ENCODE measurements at regions not wholly inside any gene's neighbourhood (a gene's known extent, or its start where the extent isn't known, plus 50 kb on each side); places are given as distances from the start of the nearest gene placed in this dataset.

DNA sequence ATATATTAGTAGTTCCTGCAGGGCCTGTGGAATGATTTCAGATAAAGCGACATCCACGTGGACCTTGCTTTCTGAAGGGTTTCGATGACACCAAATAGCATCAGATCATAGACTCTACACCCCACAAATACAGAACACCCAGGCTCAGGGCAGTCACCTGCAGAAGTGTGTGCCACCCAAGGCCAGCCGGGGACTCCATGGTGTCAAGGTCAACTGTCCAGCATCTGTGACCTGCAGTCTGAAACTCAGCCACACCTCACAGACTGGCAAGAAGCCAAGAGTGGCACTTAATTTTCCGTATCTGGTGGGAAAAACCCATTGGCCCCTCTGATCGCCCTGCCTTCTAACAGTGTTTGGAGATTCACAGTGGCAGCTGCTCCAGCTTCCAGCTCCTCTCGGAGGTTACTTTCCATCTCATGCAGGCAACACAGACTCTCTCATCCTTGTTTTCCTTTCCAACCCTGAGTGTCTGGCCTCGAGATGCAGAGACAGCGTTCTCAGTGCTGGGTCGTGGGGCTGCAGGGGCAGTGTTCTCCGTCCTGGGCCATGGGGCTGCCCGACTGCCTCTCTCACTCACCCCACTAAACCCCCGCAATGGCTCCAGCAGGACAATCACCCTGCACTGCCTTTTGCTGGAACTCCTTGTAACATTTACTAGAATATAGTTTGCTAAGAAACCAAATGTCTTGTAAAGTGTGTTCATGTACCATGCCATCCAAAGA is 221.9 kb downstream of the IRX2 start:
- Histone ChIP-seq H3F3A (replicated peaks; ENCODE audit: low read depth) (no peaks in the 10 kb centered on the region), H3K27me3 (ENCODE audit: insufficient read depth) (no peaks in the 10 kb centered on the region), H4K20me1 (replicated peaks; ENCODE audit: insufficient read depth) (no peaks in the 10 kb centered on the region), H2AFZ (no peak overlapping the region), H3K4me3 (no peak overlapping the region), H3K27ac (ENCODE audit: low read depth) (no peak overlapping the region), H3K4me2 (no peak overlapping the region), H3K4me1 (ENCODE audit: insufficient read depth) (no peaks in the 10 kb centered on the region), H3K79me2 (replicated peaks; ENCODE audit: insufficient read depth) (no peaks in the 10 kb centered on the region), H3K9me2 (ENCODE audit: insufficient read depth) (no peaks in the 10 kb centered on the region), H3K36me3 (ENCODE audit: insufficient read depth) (no peaks in the 10 kb centered on the region; the same call in 1 of the 2 replicates)
- peaks cover 18% of the 10 kb centered on the region for H3K9me3 Mint-ChIP-seq
- H3K27me3 Mint-ChIP-seq (ENCODE audit: insufficient read depth, low read depth, poor library complexity), result peaks cover 5% of the 10 kb centered on the region
- no peak overlapping the region for H3K27ac Mint-ChIP-seq
- no peaks in the 10 kb centered on the region; the same call in 1 of the 3 replicates for H3K4me1 Mint-ChIP-seq
- no peak overlapping the region for H3K4me3 Mint-ChIP-seq
- DNase-seq (ENCODE audit: low spot score) (no peak), ATAC-seq (no peak)
- H3K36me3 Mint-ChIP-seq (ENCODE audit: low read depth), result peaks cover 13% of the 10 kb centered on the region; the same call in 2 of the 3 replicates
- no peak for TF ChIP-seq ZNF331 (CRISPR knock-in tag; IDR thresholded peaks at IDR 0.05; ENCODE audit: low read depth)
- TF ChIP-seq, protein P1, sequence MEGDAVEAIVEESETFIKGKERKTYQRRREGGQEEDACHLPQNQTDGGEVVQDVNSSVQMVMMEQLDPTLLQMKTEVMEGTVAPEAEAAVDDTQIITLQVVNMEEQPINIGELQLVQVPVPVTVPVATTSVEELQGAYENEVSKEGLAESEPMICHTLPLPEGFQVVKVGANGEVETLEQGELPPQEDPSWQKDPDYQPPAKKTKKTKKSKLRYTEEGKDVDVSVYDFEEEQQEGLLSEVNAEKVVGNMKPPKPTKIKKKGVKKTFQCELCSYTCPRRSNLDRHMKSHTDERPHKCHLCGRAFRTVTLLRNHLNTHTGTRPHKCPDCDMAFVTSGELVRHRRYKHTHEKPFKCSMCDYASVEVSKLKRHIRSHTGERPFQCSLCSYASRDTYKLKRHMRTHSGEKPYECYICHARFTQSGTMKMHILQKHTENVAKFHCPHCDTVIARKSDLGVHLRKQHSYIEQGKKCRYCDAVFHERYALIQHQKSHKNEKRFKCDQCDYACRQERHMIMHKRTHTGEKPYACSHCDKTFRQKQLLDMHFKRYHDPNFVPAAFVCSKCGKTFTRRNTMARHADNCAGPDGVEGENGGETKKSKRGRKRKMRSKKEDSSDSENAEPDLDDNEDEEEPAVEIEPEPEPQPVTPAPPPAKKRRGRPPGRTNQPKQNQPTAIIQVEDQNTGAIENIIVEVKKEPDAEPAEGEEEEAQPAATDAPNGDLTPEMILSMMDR (conservative IDR thresholded peaks at IDR 0.05; ENCODE audit: low read depth in 2 of 2), result no peak
- no peak for TF ChIP-seq EZH2 (IDR thresholded peaks at IDR 0.05; ENCODE audit: low read depth, unreplicated experiment)
- TF ChIP-seq ZNF114 (CRISPR knock-in tag; IDR thresholded peaks at IDR 0.05), result no peak
- TF ChIP-seq JUNB (IDR thresholded peaks at IDR 0.05; ENCODE audit: unreplicated experiment), result no peak
- TF ChIP-seq, protein P2, sequence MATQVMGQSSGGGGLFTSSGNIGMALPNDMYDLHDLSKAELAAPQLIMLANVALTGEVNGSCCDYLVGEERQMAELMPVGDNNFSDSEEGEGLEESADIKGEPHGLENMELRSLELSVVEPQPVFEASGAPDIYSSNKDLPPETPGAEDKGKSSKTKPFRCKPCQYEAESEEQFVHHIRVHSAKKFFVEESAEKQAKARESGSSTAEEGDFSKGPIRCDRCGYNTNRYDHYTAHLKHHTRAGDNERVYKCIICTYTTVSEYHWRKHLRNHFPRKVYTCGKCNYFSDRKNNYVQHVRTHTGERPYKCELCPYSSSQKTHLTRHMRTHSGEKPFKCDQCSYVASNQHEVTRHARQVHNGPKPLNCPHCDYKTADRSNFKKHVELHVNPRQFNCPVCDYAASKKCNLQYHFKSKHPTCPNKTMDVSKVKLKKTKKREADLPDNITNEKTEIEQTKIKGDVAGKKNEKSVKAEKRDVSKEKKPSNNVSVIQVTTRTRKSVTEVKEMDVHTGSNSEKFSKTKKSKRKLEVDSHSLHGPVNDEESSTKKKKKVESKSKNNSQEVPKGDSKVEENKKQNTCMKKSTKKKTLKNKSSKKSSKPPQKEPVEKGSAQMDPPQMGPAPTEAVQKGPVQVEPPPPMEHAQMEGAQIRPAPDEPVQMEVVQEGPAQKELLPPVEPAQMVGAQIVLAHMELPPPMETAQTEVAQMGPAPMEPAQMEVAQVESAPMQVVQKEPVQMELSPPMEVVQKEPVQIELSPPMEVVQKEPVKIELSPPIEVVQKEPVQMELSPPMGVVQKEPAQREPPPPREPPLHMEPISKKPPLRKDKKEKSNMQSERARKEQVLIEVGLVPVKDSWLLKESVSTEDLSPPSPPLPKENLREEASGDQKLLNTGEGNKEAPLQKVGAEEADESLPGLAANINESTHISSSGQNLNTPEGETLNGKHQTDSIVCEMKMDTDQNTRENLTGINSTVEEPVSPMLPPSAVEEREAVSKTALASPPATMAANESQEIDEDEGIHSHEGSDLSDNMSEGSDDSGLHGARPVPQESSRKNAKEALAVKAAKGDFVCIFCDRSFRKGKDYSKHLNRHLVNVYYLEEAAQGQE (IDR thresholded peaks at IDR 0.05; ENCODE audit: unreplicated experiment), result no peak

DNA sequence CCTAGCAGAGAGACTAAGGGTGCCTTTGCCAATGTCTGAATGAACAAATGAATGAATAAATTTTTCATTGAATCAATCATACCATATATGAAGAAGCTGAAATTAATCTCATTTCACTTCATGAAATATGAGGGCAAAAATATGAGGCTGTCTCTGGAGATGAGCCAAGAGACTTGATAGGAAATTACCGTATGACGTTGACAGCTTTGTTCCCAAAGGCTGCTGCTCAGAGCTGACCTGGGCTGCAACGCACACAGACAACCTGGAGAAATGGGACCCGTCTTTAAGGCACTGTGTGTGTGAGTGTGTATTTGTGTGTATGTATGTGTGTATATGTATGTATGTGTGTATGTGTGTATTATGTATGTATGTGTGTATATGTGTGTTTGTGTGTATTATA is 226.1 kb downstream of the IRX2 start:
- no peak for ATAC-seq
- Histone ChIP-seq H3K9me2 (ENCODE audit: insufficient read depth) (no peaks in the 10 kb centered on the region), H2AFZ (no peak overlapping the region), H3K4me2 (no peak overlapping the region), H3K36me3 (ENCODE audit: insufficient read depth) (no peaks in the 10 kb centered on the region), H3K4me3 (no peak overlapping the region), H4K20me1 (replicated peaks; ENCODE audit: insufficient read depth) (no peaks in the 10 kb centered on the region), H3K79me2 (replicated peaks; ENCODE audit: insufficient read depth) (no peaks in the 10 kb centered on the region), H3K27ac (ENCODE audit: low read depth) (no peak overlapping the region), H3F3A (replicated peaks; ENCODE audit: low read depth) (no peaks in the 10 kb centered on the region), H3K4me1 (ENCODE audit: insufficient read depth) (no peaks in the 10 kb centered on the region), H3K27me3 (ENCODE audit: insufficient read depth) (no peaks in the 10 kb centered on the region)
- no peak for DNase-seq (ENCODE audit: low spot score)
- H3K27ac Mint-ChIP-seq, result no peak overlapping the region
- H3K4me3 Mint-ChIP-seq, result no peak overlapping the region
- no peaks in the 10 kb centered on the region for H3K36me3 Mint-ChIP-seq (ENCODE audit: low read depth)
- H3K9me3 Mint-ChIP-seq, result peaks cover 4% of the 10 kb centered on the region; the same call in 1 of the 3 replicates
- peaks cover 7% of the 10 kb centered on the region; the same call in 1 of the 3 replicates for H3K4me1 Mint-ChIP-seq
- H3K27me3 Mint-ChIP-seq (ENCODE audit: insufficient read depth, low read depth, poor library complexity), result peaks cover 7% of the 10 kb centered on the region
- no peak for TF ChIP-seq JUNB (IDR thresholded peaks at IDR 0.05; ENCODE audit: unreplicated experiment)
- TF ChIP-seq, protein P1 (conservative IDR thresholded peaks at IDR 0.05; ENCODE audit: low read depth in 2 of 2), result no peak

Data from GM23338 (cell line).